Astrocyte of the hippocampus (primary cell): ENCODE measurements at regions not wholly inside any gene's neighbourhood (a gene's known extent, or its start where the extent isn't known, plus 50 kb on each side); places are given as distances from the start of the nearest gene placed in this dataset.
"Not testable (repeated sequence)": the region's sequence is repeated elsewhere in the genome, so short reads cannot be mapped to it uniquely, and the experiment has no call there.

Experiments
- DNase-seq: peaks from one replicate; pipeline ENCODE4 v3.0.0; 2011; ENCODE audit warnings: low read depth, low spot score

DNA sequence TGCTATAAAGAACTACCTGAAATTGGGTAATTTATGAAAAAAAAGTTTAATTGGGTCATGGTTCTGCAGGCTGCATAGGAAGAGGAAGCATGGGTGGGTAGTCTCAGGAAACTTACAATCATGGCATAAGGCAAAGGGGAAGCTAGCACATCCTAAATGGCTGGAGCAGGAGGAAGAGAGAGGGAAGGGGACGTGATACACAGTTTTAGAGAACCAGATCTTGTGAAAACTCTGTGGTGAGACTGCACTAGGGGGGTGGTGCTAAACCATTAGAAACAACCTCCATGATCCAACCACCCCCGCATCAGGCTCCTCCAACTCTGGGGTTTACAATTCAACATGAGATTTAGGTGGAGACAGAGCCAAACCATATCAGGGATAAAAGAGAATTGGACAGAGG, 624.2 kb downstream of the PRR16 start:
- no peak for DNase-seq

- peak; percentile 2 for DNase-seq
Measured at GRCh38 chr5:121090822-121091221, 626.7 kb downstream of the PRR16 start.

DNA sequence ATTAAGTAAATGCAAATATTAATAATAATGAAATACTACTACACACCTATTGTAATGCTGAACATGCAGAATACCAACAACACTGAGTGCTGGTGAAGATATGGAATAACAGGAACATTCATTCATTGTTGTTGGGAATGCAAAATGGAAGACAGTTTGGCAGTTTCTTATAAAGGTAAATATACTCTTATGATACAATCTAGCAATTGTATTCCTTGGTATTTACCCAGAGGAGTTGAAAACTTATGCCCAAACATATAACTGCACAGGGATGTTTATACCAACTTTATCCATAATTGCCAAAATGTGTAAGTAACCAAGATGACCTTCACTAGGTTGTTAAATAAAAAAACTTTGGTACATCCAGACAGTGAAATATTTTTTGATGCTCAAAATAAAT, 636.8 kb downstream of the PRR16 start:
- no peak for DNase-seq

- DNase-seq = no peak
Measured at GRCh38 chr5:121105921-121106320, 641.8 kb downstream of the PRR16 start.

DNA sequence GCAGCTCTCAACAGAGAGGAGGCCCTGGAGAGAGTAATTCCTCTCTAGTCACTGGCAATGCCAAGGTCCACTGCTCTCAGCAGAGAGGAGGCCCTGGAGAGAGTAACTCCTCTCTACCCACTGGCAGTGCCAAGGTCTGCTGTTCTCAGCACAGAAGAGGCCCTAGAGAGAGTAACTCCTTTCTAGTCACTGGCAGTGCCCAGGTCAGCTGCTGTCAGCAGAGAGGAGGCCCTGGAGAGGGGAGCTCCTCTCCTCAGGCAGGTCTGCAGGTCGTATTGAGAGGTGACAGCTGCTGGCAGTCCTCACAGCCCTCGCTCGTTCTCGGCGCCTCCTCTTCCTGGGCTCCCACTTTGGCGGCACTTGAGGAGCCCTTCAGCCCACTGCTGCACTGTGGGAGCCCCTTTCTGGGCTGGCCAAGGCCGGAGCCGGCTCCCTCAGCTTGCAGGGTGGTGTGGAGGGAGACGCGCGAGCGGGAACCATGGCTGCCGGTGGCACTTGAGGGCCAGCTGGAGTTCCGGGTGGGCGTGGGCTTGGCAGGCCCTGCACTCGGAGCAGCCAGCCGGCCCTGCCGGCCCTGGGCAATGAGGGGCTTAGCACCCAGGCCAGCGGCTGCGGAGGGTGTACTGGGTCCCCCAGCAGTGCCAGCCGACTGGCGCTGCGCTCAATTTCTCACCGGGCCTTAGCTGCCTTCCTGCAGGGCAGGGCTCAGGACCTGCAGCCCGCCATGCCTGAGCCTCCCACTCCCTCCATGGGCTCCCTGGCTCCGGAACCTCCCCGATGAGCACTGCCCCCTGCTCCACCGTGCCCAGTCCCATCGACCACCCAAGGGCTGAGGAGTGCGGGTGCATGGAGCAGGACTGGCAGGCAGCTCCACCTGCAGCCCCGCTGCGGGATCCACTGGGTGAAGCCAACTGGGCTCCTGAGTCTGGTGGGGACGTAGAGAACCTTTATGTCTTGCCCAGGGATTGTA, 642.9 kb downstream of the PRR16 start:
- DNase-seq = not testable (repeated sequence)

- DNase-seq = no peak
Measured at GRCh38 chr5:121108725-121109124, 644.6 kb downstream of the PRR16 start.

DNA sequence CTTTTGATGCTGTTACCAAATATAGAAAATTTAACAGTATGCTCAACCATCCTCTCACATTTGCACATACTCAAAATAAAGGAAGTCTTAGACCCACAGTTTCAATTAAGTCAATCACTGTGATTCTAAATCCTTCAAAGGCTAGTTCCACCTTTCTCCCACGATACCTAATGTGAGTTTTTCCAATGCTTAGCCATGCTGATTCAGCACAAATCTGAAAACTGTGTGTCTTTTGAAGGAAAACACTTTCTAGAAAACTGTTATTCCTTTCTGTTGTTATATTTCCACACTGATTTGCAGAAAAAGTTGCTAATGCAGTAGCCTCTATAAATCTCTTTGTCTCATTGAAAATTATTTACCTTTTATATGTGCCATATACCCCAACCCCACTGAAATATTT, 645.7 kb downstream of the PRR16 start:
- no peak for DNase-seq

- peak; percentile 2 for DNase-seq
Measured at GRCh38 chr5:121121786-121122185, 657.7 kb downstream of the PRR16 start.

DNA sequence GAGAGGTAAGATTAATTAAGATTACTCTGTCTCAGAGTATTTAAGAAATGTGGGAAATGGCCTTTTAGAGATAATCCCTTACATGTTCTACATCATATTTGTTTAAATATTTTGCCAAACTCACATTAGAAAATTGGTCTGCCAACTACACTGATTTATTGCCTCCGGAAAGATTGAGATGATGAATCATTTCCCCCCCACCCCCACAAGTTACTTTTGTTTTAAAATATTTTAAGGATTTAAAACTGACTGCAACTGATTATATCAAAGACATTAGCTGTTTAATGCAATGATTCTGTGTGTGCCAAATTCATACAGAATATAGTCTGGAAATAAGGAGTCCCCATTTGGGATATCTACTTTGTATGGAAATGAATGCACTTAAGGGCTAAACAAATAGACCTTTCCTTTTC, 674.4 kb downstream of the PRR16 start:
- no peak for DNase-seq

GRCh38 chr5:121138952-121139351, 674.9 kb downstream of the PRR16 start:
- DNase-seq = no peak

DNA sequence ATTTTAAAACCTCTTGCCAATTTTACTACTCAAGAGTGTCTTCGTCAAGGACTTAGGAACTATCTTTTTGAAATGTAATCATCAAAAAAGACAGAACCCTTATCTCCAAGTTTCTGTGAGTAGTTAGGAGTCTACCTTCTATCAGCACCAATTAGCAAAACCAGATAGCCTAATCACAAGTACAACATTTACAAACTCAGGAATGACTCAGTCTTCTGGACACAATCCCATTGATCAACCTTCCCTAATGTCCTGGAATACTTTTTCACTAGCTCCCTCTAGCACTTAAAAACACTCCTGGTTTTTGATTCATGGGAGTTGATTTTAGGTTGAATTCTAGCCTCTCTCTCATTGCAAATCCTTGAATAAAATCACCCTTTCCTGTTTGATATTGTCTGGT, 680.7 kb downstream of the PRR16 start:
- peak; percentile 67 for DNase-seq

DNA sequence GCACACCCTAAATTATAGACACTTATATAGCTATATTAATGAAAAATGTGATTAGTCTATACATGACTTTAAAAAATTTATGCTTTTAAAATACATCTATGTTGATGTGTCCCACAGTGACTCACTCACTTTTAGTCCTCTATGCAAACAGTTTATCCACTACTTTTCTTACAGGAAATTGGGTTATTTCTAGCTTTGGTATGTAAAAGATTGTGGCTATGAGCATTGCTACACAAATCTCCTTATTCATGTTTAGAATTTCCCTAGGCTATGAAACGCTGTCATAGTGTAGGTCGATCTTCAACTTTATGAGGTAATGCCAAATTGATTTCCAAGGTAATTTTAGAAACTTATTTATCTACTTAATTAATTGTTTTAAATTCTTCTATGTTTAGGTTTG, 687.4 kb downstream of the PRR16 start:
- DNase-seq = no peak

- DNase-seq = no peak
Measured at GRCh38 chr5:121152411-121152810, 688.3 kb downstream of the PRR16 start.

DNA sequence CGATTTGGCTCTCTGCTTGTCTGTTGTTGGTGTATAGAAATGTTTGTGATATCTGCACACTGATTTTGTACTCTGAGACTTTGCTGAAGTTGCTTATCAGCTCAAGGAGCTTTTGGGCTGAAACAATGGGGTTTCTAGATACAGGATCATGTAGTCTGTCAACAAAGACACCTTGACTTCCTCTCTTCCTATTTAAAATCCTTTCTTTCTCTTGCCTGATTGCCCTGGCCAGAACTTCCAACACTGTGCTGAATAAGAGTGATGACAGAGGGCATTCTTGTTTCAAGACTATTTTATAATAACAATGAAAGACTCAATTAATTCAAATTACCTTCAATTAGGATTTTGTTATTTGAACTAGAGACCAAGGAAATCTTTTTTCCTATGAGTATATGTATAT, 692.5 kb downstream of the PRR16 start:
- DNase-seq = no peak

GRCh38 chr5:121158451-121158850, 693.2 kb upstream of the FTMT start:
- no peak for DNase-seq

DNA sequence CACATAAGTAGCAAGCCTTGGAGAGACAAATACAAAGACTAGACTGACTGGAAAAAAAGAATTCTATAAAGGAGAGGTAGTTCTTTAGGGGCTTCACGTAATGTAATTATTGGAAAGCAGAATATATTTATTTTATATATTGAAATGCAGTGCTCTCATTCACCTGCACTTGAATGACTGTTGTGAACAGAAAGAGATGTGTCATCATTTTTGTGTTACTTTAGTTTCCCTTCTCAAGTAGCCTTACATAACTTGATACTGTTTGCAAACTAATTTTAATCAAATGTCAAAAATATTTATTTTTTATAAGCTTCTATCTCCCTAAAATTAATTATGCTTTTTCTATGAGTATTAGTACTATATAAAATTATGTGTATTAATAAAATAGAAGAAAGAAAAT, 691.1 kb upstream of the FTMT start:
- no peak for DNase-seq

DNA sequence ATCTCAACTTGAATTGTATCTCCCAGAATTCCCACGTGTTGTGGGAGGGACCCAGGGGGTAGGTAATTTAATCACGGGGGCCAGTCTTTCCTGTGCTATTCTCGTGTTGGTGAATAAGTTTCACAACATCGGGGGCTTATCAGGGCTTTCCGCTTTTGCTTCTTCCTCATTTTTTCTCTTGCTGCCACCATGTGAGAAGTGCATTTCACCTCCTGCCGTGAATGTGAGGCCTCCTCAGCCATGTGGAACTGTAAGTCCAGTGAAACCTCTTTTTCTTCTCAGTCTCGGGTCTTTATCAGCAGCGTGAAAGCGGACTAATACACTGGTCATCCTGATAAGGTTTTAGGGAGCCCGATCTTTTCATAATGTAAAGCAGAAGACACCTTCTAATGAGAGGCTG, 687.0 kb upstream of the FTMT start:
- no peak for DNase-seq

DNA sequence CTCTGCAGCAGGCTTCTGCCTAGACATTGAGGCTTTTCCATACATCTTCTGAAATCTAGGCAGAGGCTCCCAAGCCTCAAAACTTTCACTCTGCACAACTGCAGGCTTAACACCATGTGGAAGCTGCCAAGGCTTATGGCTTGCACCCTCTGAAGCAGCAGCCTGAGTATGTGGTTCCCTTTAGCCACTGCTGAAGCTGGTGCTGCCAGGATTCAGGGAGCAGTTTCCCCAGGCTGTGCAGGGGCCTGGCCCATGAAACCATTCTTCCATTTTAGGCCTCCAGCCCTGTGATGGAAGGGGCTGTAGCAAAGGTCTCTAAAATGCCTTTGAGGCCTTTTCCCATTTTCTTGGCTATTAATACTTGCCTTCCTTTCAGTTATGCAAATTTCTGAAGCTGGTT, 680.3 kb upstream of the FTMT start:
- no peak for DNase-seq

DNA sequence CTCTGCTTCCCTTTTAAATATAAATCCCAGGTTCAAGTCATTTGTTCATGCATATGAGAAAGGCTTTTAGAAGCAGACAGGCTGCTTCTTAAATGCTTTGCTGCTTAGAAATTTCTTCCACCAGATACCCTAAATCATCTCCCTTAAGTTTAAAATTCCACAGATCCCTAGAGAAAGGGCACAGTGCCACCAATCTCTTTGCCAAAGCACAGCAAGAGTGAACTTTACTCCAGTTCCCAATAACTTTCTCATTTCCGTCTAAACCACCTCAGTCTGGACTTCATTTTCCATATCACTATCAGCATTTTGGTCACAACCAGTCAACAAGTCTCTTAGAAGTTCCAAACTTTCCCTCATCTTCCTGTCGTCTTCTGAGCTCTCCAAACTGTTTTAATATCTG, 679.8 kb upstream of the FTMT start:
- peak; percentile 24 for DNase-seq

DNA sequence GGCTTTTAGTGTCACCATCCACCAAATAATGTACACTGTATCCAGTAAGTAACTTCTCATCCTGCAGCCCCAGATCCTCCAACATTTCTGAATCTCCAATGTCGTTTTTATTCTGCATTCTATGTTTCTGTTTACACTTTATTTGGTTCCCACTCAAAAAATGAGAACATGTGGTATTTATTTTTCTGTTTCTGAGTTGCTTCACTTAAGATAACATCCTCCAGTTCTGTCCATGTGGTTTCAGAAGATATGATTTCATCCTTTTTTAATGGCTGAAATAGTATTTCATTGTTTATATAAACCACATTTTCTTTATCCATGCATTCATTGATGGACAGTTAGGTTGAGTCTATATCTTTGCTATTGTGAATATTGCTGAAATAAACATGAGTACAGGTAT, 677.3 kb upstream of the FTMT start:
- no peak for DNase-seq

DNA sequence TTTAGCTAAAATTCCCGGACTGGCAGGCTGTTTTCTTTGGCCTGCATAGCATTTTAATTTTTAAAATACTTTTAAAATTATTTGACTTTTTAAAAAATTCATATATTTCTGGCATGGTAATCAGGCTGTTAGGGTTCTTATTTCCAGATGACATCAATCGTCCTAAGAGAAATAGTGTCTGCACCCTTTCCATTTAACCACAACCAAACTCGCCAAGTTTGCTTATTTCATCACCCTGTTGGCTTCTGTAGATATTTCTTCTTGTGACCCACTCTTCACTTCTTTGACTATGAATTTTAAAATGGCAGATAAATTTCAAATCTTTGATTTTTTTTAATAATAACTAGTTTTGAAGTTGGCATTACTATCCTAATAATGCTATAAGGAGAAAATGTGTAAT, 675.7 kb upstream of the FTMT start:
- DNase-seq = no peak

- DNase-seq = no peak
Measured at GRCh38 chr5:121182788-121183490, 668.7 kb upstream of the FTMT start.

GRCh38 chr5:121188849-121189248, 662.8 kb upstream of the FTMT start:
- DNase-seq = no peak
